Fibroblast of the aortic adventitia (primary cell): ENCODE measurements at regions not wholly inside any gene's neighbourhood (a gene's known extent, or its start where the extent isn't known, plus 50 kb on each side); places are given as distances from the start of the nearest gene placed in this dataset.

Source experiments
- DNase-seq: peaks from one replicate; pipeline ENCODE4 v3.0.0-alpha.2; 2010; ENCODE audit warnings: low read depth
- H3K4me3 ChIP-seq: 2 replicates; pipeline ENCODE4 v1.5.1; 2011; ENCODE audit warnings: low read depth, mild to moderate bottlenecking, control low read depth, low read length, moderate library complexity
- TF ChIP-seq, protein P1 (sequence below): IDR thresholded peaks from 2 replicates; pipeline ENCODE4 v1.5.1; 2011; ENCODE audit warnings: mild to moderate bottlenecking, low read length, control low read depth, inconsistent platforms; ENCODE audit not compliant: insufficient read depth

DNA sequence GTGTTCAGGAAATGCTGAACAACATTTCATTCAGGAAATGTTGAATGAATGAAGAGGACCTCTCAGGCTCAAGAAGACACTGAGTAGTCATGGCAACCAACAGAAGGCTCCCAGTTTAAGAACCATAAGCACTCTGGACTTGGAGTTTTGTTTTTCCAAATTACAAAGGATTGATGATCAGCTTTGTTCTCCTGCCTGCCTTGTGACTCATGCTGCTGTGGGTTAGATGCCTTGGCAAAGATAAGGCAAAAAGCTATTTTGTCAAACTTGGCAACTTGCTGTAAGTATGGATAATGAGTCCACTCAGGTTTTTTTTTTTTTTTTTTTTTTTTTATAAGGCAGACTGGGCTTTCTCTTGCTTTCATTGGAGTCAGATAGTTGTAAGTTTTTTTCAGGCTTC lies 365.0 kb downstream of the TMEM232 start:
- TF ChIP-seq, protein P1, sequence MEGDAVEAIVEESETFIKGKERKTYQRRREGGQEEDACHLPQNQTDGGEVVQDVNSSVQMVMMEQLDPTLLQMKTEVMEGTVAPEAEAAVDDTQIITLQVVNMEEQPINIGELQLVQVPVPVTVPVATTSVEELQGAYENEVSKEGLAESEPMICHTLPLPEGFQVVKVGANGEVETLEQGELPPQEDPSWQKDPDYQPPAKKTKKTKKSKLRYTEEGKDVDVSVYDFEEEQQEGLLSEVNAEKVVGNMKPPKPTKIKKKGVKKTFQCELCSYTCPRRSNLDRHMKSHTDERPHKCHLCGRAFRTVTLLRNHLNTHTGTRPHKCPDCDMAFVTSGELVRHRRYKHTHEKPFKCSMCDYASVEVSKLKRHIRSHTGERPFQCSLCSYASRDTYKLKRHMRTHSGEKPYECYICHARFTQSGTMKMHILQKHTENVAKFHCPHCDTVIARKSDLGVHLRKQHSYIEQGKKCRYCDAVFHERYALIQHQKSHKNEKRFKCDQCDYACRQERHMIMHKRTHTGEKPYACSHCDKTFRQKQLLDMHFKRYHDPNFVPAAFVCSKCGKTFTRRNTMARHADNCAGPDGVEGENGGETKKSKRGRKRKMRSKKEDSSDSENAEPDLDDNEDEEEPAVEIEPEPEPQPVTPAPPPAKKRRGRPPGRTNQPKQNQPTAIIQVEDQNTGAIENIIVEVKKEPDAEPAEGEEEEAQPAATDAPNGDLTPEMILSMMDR, result no peak
- DNase-seq, result peak; percentile 20

DNA sequence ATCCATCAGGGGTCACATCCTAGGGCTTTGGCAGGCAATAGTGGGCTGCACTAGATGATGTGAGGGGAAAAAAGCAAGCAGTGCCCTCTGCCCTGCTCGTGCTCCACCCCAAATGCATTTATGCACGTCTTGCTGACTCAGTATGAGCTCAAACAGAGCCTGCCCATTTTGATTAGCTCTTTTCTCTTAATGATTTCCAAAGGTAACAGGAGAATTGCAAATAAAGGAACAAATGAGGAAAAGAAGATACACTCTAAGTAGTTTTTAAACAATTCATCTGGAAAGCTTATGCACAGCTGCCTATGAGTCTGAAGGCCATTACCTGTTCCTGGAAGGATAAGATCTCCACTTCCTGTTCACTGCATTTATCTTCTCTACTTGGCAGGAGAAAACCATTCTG lies 364.2 kb downstream of the TMEM232 start:
- TF ChIP-seq, protein P1, result no peak
- no peak for DNase-seq
- H3K4me3 ChIP-seq, result no peak overlapping the region

More for the DNA sequence above, 365.0 kb downstream of the TMEM232 start:
- H3K4me3 ChIP-seq, result no peak overlapping the region

DNA sequence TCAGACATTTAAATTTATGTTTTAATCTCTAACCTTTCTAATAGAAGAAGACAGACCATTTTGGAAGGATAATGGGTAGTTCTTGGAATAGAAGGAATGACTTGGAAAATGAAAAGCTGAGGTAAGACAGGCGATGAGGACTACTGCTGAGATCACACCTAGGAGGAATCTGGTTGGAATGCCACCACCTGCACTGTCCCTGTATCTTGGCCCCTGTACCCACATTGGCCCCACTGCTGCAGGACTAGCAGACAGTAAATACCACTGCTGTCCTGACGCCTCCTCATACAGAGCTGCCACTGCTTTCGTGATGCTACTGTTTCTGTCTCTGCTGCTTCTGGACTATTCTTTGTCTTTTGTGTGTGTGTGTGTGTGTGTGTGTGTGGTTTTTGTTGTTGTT lies 359.8 kb downstream of the TMEM232 start:
- no peak overlapping the region for H3K4me3 ChIP-seq
- TF ChIP-seq, protein P1, result no peak
- no peak for DNase-seq
